PC-3 (cell line): ENCODE measurements at regions not wholly inside any gene's neighbourhood (a gene's known extent, or its start where the extent isn't known, plus 50 kb on each side); places are given as distances from the start of the nearest gene placed in this dataset.

Experiments used
- ATAC-seq: fragments of 200-7000 bp; cut with Tn5 transposase; 2 replicates; pipeline ENCODE4 v1.9.1; 2020; ENCODE audit warnings: mild to moderate bottlenecking, moderate library complexity
- BruUV-seq: library from RNA; stranded (reverse); fragments of 400-500 nt; replicated peaks from 2 replicates; lab custom pipeline; 2021; lab: Mats Ljungman, UMichigan
- CTCF ChIA-PET: fragments of 300-600 bp; sonication (Branson Sonifier 250); formaldehyde crosslinking; loops from one replicate; lab custom pipeline; 2022; ENCODE audit warnings: antibody characterized with exemption; lab: Charles Lee
- POLR2A ChIA-PET: fragments of 300-600 bp; sonication (Branson Sonifier 250); formaldehyde crosslinking; loops from one replicate; lab custom pipeline; 2022; ENCODE audit warnings: antibody characterized with exemption; ENCODE audit not compliant: unreplicated experiment; lab: Charles Lee
- DNase-seq: peaks from one replicate; pipeline ENCODE4 v3.0.0-alpha.2; 2015
- H2AFZ ChIP-seq: fragments of 300-600 bp; sonication (generic); 2 replicates; pipeline ENCODE4 v1.6.0; 2016; ENCODE audit warnings: antibody characterized with exemption, low read length
- H3F3A ChIP-seq: fragments of 300-600 bp; sonication (generic); one replicate; pipeline ENCODE4 v1.6.0; 2017; ENCODE audit warnings: antibody characterized with exemption, low read length, control low read depth, mild to moderate bottlenecking; ENCODE audit not compliant: unreplicated experiment
- H3K27ac ChIP-seq: fragments of 300-600 bp; sonication (generic); 2 replicates; pipeline ENCODE4 v1.5.1; 2016; ENCODE audit warnings: mild to moderate bottlenecking, low read length
- H3K27me3 ChIP-seq: fragments of 300-600 bp; sonication (generic); 2 replicates; pipeline ENCODE4 v1.6.1; 2016; ENCODE audit warnings: low read length, mixed read lengths
- H3K36me3 ChIP-seq: fragments of 300-600 bp; sonication (generic); 2 replicates; pipeline ENCODE4 v1.6.1; 2016; ENCODE audit warnings: low read depth, mixed run types, low read length, mixed read lengths
- H3K4me1 ChIP-seq: fragments of 300-600 bp; sonication (generic); 2 replicates; pipeline ENCODE4 v1.5.1; 2016; ENCODE audit warnings: low read length; ENCODE audit not compliant: insufficient read depth
- H3K4me2 ChIP-seq: fragments of 300-600 bp; sonication (generic); 2 replicates; pipeline ENCODE4 v1.6.0; 2016; ENCODE audit warnings: low read length
- H3K4me3 ChIP-seq: fragments of 300-600 bp; sonication (generic); 2 replicates; pipeline ENCODE4 v1.5.1; 2016; ENCODE audit warnings: mild to moderate bottlenecking, low read length, mixed read lengths
- H3K79me2 ChIP-seq: fragments of 300-600 bp; sonication (generic); 2 replicates; pipeline ENCODE4 v1.6.1; 2017; ENCODE audit warnings: low read length, mixed read lengths
- H3K9ac ChIP-seq: fragments of 300-600 bp; sonication (generic); 2 replicates; pipeline ENCODE4 v1.6.0; 2016; ENCODE audit warnings: mild to moderate bottlenecking, low read length
- H3K9me2 ChIP-seq: fragments of 300-600 bp; sonication (generic); replicated peaks from 2 replicates; pipeline ENCODE4 v1.6.1; 2016; ENCODE audit warnings: mixed run types, low read length, mixed read lengths
- H3K9me3 ChIP-seq: fragments of 300-600 bp; sonication (generic); 2 replicates; pipeline ENCODE4 v1.6.1; 2016; ENCODE audit warnings: low read length, mixed read lengths
- H4K20me1 ChIP-seq: fragments of 300-600 bp; sonication (generic); 2 replicates; pipeline ENCODE4 v1.6.1; 2016; ENCODE audit warnings: low read length, mixed read lengths
- CTCF ChIP-seq: fragments of 300-600 bp; sonication (generic); conservative IDR thresholded peaks from 2 replicates; pipeline ENCODE4 v1.5.1; 2017; ENCODE audit warnings: antibody characterized with exemption, low read depth, mild to moderate bottlenecking, low read length
- EZH2 ChIP-seq: fragments of 300-600 bp; sonication (generic); IDR thresholded peaks from one replicate; pipeline ENCODE4 v1.6.1; 2017; ENCODE audit warnings: antibody characterized with exemption, mild to moderate bottlenecking, low read length; ENCODE audit not compliant: unreplicated experiment
- EZH2phosphoT487 ChIP-seq: fragments of 300-600 bp; sonication (generic); IDR thresholded peaks from 2 replicates; pipeline ENCODE4 v1.6.1; 2018; ENCODE audit warnings: mild to moderate bottlenecking, antibody characterized with exemption, low read length, borderline replicate concordance
- intact Hi-C: fragments of 100-400 bp; cut with micrococcal nuclease; formaldehyde crosslinking; loops from 2 replicates; pipeline ENCODE4 v1.9.0; 2023

DNA sequence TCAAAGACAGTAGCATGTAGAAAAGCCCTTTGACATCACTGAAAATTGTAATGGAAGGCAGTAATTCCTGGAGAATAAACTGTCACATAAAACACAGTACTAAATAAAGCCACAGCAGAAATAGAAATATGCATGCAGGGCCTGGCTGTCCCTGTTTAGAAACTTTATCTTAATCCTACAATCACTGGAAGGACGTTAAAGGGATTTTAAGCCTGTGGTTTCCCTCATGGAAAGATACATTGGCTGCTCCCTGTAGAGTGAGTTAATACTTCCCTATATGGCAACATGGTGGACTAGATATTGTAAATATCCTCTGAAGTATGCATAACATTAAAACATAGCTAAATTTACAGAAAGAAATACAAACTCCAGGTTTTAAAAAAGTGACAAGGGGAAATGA lies 1334.9 kb upstream of the CELF2 start:
- POLR2A ChIA-PET: no interaction called here
- no peaks in the 10 kb centered on the region for H3K36me3 ChIP-seq
- H2AFZ ChIP-seq: no peak overlapping the region
- H3K4me1 ChIP-seq: no peaks in the 10 kb centered on the region
- H4K20me1 ChIP-seq: no peaks in the 10 kb centered on the region
- no peaks in the 10 kb centered on the region for H3K9me3 ChIP-seq
- no peak overlapping the region for H3K4me2 ChIP-seq
- no peak overlapping the region for H3K4me3 ChIP-seq
- ATAC-seq (no peak), DNase-seq (no peak)
- no peaks in the 10 kb centered on the region for H3F3A ChIP-seq
- H3K79me2 ChIP-seq: no peaks in the 10 kb centered on the region
- no peaks in the 10 kb centered on the region for H3K9me2 ChIP-seq
- no peak overlapping the region for H3K9ac ChIP-seq
- no TSS peak for BruUV-seq
- CTCF ChIA-PET: no interaction called here
- H3K27me3 ChIP-seq: no peaks in the 10 kb centered on the region
- TF ChIP-seq EZH2phosphoT487 (no peak), CTCF (no peak), EZH2 (no peak)
- H3K27ac ChIP-seq: no peak overlapping the region
- intact Hi-C loops: no loop called here

GRCh38 chr10:9684186-9684585 lies 1333.5 kb upstream of the CELF2 start:
- Histone ChIP-seq H2AFZ (no peak overlapping the region), H3F3A (no peaks in the 10 kb centered on the region), H3K9ac (no peak overlapping the region), H3K27me3 (no peaks in the 10 kb centered on the region), H3K36me3 (no peaks in the 10 kb centered on the region), H3K9me2 (no peaks in the 10 kb centered on the region), H3K4me3 (no peak overlapping the region), H3K27ac (no peak overlapping the region), H3K4me2 (no peak overlapping the region), H3K79me2 (no peaks in the 10 kb centered on the region), H4K20me1 (no peaks in the 10 kb centered on the region), H3K4me1 (no peaks in the 10 kb centered on the region), H3K9me3 (no peaks in the 10 kb centered on the region)
- ATAC-seq: no peak
- ChIA-PET POLR2A (no interaction called here), CTCF (no interaction called here)
- TF ChIP-seq EZH2 (no peak), EZH2phosphoT487 (no peak), CTCF (no peak)
- intact Hi-C loops: no loop called here
- no peak for DNase-seq
- BruUV-seq: no TSS peak

- Histone ChIP-seq H3K27ac (no peak overlapping the region), H3K4me1 (no peaks in the 10 kb centered on the region), H3K9ac (no peak overlapping the region), H4K20me1 (no peaks in the 10 kb centered on the region), H3F3A (no peaks in the 10 kb centered on the region), H3K9me2 (no peaks in the 10 kb centered on the region), H3K79me2 (no peaks in the 10 kb centered on the region), H3K36me3 (no peaks in the 10 kb centered on the region), H3K4me2 (no peak overlapping the region), H3K4me3 (no peak overlapping the region), H2AFZ (no peak overlapping the region), H3K27me3 (no peaks in the 10 kb centered on the region), H3K9me3 (no peaks in the 10 kb centered on the region)
- intact Hi-C loops: no loop called here
- DNase-seq: no peak
- no peak for ATAC-seq
- ChIA-PET CTCF (no interaction called here), POLR2A (no interaction called here)
- TF ChIP-seq EZH2 (no peak), CTCF (no peak), EZH2phosphoT487 (no peak)
- BruUV-seq: no TSS peak
Observed at GRCh38 chr10:9685596-9685995, 1332.1 kb upstream of the CELF2 start.
